GM13976 (cell line): ENCODE measurements at regions not wholly inside any gene's neighbourhood (a gene's known extent, or its start where the extent isn't known, plus 50 kb on each side); places are given as distances from the start of the nearest gene placed in this dataset.

Experiments
- DNase-seq: peaks from one replicate; pipeline ENCODE4 v3.0.0; 2012; ENCODE audit warnings: low spot score
- CTCF ChIP-seq: IDR thresholded peaks from 2 replicates; pipeline ENCODE4 v1.5.1; 2012; ENCODE audit warnings: borderline replicate concordance, mild to moderate bottlenecking; ENCODE audit not compliant: insufficient read depth; ENCODE audit errors: extremely low read depth, missing control alignments, control extremely low read depth
- in situ Hi-C: fragments of 300-500 bp; cut with MboI; formaldehyde crosslinking; loops from one replicate; pipeline ENCODE4 v1.12.0; 2022; ENCODE audit warnings: low sequenced_read_pairs, mixed read lengths, inconsistent platforms; ENCODE audit not compliant: unreplicated experiment

GRCh38 chr1:36675106-36675505 lies 192.4 kb upstream of the CSF3R start:
- DNase-seq, result no peak
- in situ Hi-C loops, result no loop called here
- TF ChIP-seq CTCF, result no peak

- in situ Hi-C loops, result no loop called here
- TF ChIP-seq CTCF, result no peak
- DNase-seq, result no peak
Measured at GRCh38 chr1:36673202-36673601, 190.5 kb upstream of the CSF3R start.

- no peak for TF ChIP-seq CTCF
- in situ Hi-C loops, result no loop called here
- no peak for DNase-seq
Measured at GRCh38 chr1:36669262-36669661, 186.5 kb upstream of the CSF3R start.

GRCh38 chr1:36667836-36668235 lies 185.1 kb upstream of the CSF3R start:
- no peak for TF ChIP-seq CTCF
- in situ Hi-C loops, result no loop called here
- no peak for DNase-seq

GRCh38 chr1:36667256-36667655 lies 184.5 kb upstream of the CSF3R start:
- DNase-seq, result no peak
- in situ Hi-C loops, result no loop called here
- TF ChIP-seq CTCF, result no peak

- in situ Hi-C loops, result no loop called here
- no peak for DNase-seq
- TF ChIP-seq CTCF, result no peak
Measured at GRCh38 chr1:36665478-36666080, 182.9 kb upstream of the CSF3R start.
